GM18498 (cell line): ENCODE measurements at regions not wholly inside any gene's neighbourhood (a gene's known extent, or its start where the extent isn't known, plus 50 kb on each side); places are given as distances from the start of the nearest gene placed in this dataset.

ENCODE experiments used
- ATAC-seq: cut with Tn5 transposase; IDR thresholded peaks from one replicate; pipeline ENCODE4 v1.9.1; 2021; ENCODE audit warnings: mild to moderate bottlenecking, moderate library complexity; ENCODE audit not compliant: unreplicated experiment

DNA sequence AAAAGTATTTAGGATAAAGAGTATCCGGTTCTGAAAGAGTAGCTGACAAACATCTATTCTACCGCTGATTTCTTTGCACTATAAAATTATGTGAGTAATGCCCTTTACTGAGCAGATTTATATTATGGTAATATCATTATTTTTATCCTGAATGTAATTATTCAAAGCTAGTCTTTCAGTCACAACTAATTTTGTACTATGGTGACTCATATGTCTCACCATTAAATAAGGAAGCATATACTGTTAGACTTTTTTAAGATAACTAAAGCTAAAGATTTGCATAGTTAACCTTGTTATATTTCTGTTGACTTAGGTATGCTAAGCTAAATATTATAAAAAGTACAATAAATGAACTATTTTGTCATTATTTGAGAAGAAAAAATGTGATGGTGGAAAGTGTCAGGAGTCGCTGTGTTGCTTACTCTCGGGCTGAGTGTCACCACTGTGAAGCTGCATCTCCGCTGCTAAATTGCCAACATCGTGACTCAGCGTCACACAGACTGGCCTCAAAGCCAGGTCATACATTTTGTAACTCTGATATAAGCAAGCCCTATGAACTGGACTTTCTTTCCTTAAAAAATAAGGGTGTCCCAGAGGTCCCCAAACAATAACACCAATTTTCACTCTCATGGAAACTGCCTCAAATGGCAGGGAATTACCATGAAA lies 69.1 kb upstream of the SSTR1 start:
- ATAC-seq: no peak

DNA sequence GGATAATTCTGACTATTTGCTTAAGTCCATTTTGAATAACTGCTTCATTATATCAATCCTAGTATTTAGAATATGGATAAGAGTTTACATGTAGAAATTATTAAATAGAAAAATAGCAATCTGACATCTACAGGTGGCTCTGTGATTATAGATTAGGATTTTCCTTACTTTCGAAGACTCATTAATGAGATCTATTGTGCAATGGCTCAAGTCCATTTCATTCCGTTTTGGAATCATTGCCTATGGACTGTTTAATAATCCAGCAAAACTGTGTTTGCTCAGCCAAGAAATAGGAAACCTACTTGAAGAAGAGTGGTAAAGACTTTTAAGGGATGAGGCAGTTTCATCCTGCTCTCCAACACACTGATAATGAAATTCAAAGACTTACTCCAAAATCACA lies 67.8 kb upstream of the SSTR1 start:
- ATAC-seq: no peak

DNA sequence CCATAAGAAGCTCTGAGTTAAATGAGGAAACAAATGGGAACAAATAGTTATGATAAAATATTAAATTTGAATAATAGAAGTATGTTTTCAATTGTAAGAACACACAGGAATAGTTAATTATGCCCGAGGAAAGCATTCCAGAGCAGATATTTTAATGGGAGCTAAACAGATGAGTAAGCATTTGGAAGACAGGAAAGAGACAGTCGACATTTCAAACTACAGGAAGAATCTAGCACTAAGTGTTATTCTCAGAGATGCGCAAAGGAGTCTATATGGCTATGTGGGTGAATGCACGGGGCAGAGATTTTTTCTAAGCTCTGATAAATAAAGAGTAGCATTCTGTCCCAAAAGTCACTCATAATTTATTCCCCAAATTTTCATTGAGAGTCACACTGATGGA lies 64.5 kb upstream of the SSTR1 start:
- no peak for ATAC-seq

DNA sequence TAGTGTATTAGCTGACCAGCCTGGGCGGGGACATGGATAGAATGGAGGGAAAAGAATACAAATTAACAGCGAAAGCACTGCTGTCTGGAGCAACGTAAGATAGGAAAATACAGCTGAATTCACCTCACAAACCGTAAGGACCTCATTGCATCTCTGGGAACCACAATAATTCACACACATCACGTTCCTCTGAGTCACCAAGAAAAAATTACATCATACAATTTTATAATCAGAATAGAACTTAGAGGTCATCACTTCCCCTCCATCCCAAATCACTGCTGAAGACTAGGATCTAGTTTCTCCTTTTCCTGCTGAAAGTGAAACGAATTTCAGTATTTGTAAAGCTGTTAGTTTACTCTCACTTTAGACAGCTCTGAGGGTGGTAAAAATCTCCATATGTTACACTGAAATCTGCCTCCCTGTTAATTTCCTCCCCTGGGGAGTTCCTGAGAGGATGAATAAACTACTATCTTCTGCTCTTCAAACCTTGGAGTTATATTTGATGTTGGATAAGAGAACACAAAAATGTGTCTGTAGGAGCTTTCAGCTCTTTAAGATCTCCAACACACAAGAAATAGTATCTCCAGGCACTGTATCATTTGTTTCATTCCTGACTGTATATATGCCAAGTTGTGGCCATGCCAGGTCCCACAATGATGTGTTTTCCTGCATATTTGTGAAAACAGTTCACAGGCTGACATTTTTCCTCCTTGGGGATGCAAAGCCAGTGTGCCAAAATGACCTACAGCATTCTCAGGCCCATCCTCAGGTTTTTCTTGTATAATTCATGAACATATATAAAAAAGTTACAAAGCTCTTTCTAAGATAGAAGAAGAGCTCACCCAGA lies 63.8 kb upstream of the SSTR1 start:
- ATAC-seq: no peak

DNA sequence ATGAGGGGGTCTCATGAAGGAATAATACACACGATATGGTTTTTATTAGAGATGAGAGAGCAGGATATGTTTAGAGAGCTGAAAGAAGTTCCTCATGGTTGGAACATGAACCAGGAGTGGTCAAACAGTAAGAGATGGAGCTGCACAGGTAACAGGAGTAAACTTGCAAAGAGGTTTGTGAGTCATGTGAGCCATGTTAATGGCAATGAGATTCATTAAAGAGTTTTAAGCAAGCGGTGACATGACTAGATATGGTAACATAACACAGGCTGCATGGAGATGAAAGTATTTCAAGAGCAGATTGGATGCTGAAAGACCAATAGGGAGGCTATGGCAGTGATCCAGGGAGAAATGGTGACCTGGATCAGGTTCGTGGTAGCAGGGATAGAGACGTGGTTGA lies 62.6 kb upstream of the SSTR1 start:
- ATAC-seq: no peak

DNA sequence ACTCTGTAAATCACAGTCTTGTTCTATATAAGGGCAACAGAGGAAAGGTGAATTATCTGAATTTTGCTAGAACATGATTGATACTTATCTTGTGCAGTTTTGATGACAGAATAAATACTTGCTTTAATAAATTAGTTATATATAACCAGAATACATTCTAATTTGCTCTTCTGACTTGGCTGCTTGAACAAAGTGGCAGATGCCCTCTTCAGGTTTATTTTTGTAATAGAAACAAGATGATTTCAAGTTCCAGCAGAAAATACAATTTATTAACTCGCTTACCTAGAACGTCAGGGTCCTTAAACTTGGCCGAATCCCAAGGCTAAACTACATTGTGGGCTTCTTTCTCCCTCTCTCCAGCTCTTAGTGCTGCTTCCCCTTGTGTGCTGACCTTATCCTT lies 57.6 kb upstream of the SSTR1 start:
- no peak for ATAC-seq
